ENCODE measurements at regions not wholly inside any gene's neighbourhood (a gene's known extent, or its start where the extent isn't known, plus 50 kb on each side); places are given as distances from the start of the nearest gene placed in this dataset.

GRCh38 chr14:51484485-51484884 lies 167.2 kb upstream of the FRMD6 start:
- no peak for ATAC-seq
- CTCF ChIA-PET (ENCODE audit: low intra/inter-chr PET ratio, low total read pairs): no interaction called here
- no peak for FAIRE-seq
- Histone ChIP-seq H3K9ac (ENCODE audit: insufficient read depth, low read depth, low read length) (no peak overlapping the region), H3K9me3 (ENCODE audit: low read length) (no peaks in the 10 kb centered on the region), H2AFZ (ENCODE audit: low read length) (no peak overlapping the region), H3K27ac (ENCODE audit: extremely low read length, insufficient read depth, low read length) (no peak overlapping the region), H3K27me3 (ENCODE audit: control insufficient read depth in 1 of 2, insufficient read depth in 2 of 2, low read length in 2 of 2) (peaks cover 0 to 1% of the 10 kb centered on the region in 2 experiments; a peak in 1 of 5 replicates), H3K4me2 (ENCODE audit: low read depth, low read length) (no peak overlapping the region), H3K4me1 (ENCODE audit: insufficient read depth, low read length) (no peaks in the 10 kb centered on the region), H3K79me2 (ENCODE audit: insufficient read depth, low read length) (no peaks in the 10 kb centered on the region), H4K20me1 (ENCODE audit: insufficient read depth, low read length) (no peaks in the 10 kb centered on the region), H3K36me3 (replicated peaks in 1 of 2; ENCODE audit: control insufficient read depth in 1 of 2, insufficient read depth in 2 of 2, low read length in 2 of 2) (no peaks in the 10 kb centered on the region), H3K4me3 (replicated peaks in 1 of 3; ENCODE audit: insufficient read depth in 1 of 3, low read depth in 2 of 3, low read length in 3 of 3) (no peak overlapping the region)
- DNase-seq (ENCODE audit: low spot score): no peak
- intact Hi-C loops (cut with micrococcal nuclease; ENCODE audit: unreplicated experiment): no loop called here
- no peak for TF ChIP-seq ZNF768 (CRISPR knock-in tag; IDR thresholded peaks at IDR 0.05)
- TF ChIP-seq ZSCAN25 (CRISPR knock-in tag; IDR thresholded peaks at IDR 0.05): no peak
- TF ChIP-seq NR2F2 (IDR thresholded peaks at IDR 0.05; ENCODE audit: borderline replicate concordance, low read depth): no peak
- TF ChIP-seq ZNF207 (IDR thresholded peaks at IDR 0.05; ENCODE audit: borderline replicate concordance): no peak
- in situ Hi-C loops (cut with HindIII; ENCODE audit: extremely low pct_ligation_motif_present, low pct_unique_long_range_greater_than_20kb): no loop called here
- 18% methylated on average over 2 of the region's 2 CpGs for WGBS (ENCODE audit: low lambda C conversion rate)
- POLR2A ChIA-PET: no interaction called here
- no TSS peak for BruUV-seq (replicated peaks)

- in situ Hi-C loops (cut with HindIII; ENCODE audit: extremely low pct_ligation_motif_present, low pct_unique_long_range_greater_than_20kb): no loop called here
- no peak for FAIRE-seq
- no peaks in the 10 kb centered on the region for H3K4me1 ChIP-seq (ENCODE audit: insufficient read depth, low read length)
- H3K36me3 ChIP-seq (replicated peaks in 1 of 2; ENCODE audit: control insufficient read depth in 1 of 2, insufficient read depth in 2 of 2, low read length in 2 of 2): no peaks in the 10 kb centered on the region
- no peak overlapping the region for H3K4me3 ChIP-seq (replicated peaks in 1 of 3; ENCODE audit: insufficient read depth in 1 of 3, low read depth in 2 of 3, low read length in 3 of 3)
- H3K27ac ChIP-seq (ENCODE audit: extremely low read length, insufficient read depth, low read length): no peak overlapping the region
- no peak overlapping the region for H2AFZ ChIP-seq (ENCODE audit: low read length)
- 58% methylated on average over 9 of the region's 9 CpGs for WGBS (ENCODE audit: low lambda C conversion rate)
- H3K9ac ChIP-seq (ENCODE audit: insufficient read depth, low read depth, low read length): no peak overlapping the region
- H3K4me2 ChIP-seq (ENCODE audit: low read depth, low read length): no peak overlapping the region
- no peaks in the 10 kb centered on the region for H3K79me2 ChIP-seq (ENCODE audit: insufficient read depth, low read length)
- no peaks in the 10 kb centered on the region for H3K27me3 ChIP-seq (ENCODE audit: control insufficient read depth in 1 of 2, insufficient read depth in 2 of 2, low read length in 2 of 2)
- H4K20me1 ChIP-seq (ENCODE audit: insufficient read depth, low read length): no peaks in the 10 kb centered on the region
- no TSS peak for BruUV-seq (replicated peaks)
- POLR2A ChIA-PET: no interaction called here
- intact Hi-C loops (cut with micrococcal nuclease; ENCODE audit: unreplicated experiment): no loop called here
- no peak for ATAC-seq
- CTCF ChIA-PET (ENCODE audit: low intra/inter-chr PET ratio, low total read pairs): no interaction called here
- H3K9me3 ChIP-seq (ENCODE audit: low read length): no peaks in the 10 kb centered on the region
- DNase-seq (ENCODE audit: low spot score): no peak
- TF ChIP-seq ZNF672 (CRISPR knock-in tag; IDR thresholded peaks at IDR 0.05): no peak
- no peak for TF ChIP-seq ZNF441 (CRISPR knock-in tag; IDR thresholded peaks at IDR 0.05; ENCODE audit: borderline replicate concordance)
- TF ChIP-seq ZNF326 (CRISPR knock-in tag; IDR thresholded peaks at IDR 0.05; ENCODE audit: borderline replicate concordance): no peak
- no peak for TF ChIP-seq CSRNP1 (CRISPR knock-in tag; IDR thresholded peaks at IDR 0.05)
- TF ChIP-seq ZSCAN5A (CRISPR knock-in tag; IDR thresholded peaks at IDR 0.05; ENCODE audit: borderline replicate concordance): no peak
- no peak for TF ChIP-seq FOSL1 (CRISPR knock-in tag; IDR thresholded peaks at IDR 0.05; ENCODE audit: borderline replicate concordance)
- TF ChIP-seq ZSCAN9 (CRISPR knock-in tag; IDR thresholded peaks at IDR 0.05; ENCODE audit: borderline replicate concordance): no peak
- TF ChIP-seq ZNF574 (CRISPR knock-in tag; IDR thresholded peaks at IDR 0.05): no peak
These were observed 166.0 kb upstream of the FRMD6 start for GRCh38 chr14:51485733-51486132.

Data from HepG2 (cell line).